Activated CD8-positive, alpha-beta memory T cell treated with anti-CD3 and anti-CD28 coated beads for 48 hours (primary cell): ENCODE measurements at regions not wholly inside any gene's neighbourhood (a gene's known extent, or its start where the extent isn't known, plus 50 kb on each side); places are given as distances from the start of the nearest gene placed in this dataset.
"Not testable (repeated sequence)": the region's sequence is repeated elsewhere in the genome, so short reads cannot be mapped to it uniquely, and the experiment has no call there.

ENCODE experiments used
- DNase-seq, 3 experiments: peaks; one replicate each; pipeline ENCODE4 v3.0.0-alpha.2; 2020; ENCODE audit warnings: low read depth in 2 of 3, low spot score in 2 of 3

- no peak for DNase-seq
These were observed 310.9 kb upstream of the NRG3 start for GRCh38 chr10:81564143-81564542.

GRCh38 chr10:81569488-81569887, 305.5 kb upstream of the NRG3 start:
- DNase-seq, result no peak

DNA sequence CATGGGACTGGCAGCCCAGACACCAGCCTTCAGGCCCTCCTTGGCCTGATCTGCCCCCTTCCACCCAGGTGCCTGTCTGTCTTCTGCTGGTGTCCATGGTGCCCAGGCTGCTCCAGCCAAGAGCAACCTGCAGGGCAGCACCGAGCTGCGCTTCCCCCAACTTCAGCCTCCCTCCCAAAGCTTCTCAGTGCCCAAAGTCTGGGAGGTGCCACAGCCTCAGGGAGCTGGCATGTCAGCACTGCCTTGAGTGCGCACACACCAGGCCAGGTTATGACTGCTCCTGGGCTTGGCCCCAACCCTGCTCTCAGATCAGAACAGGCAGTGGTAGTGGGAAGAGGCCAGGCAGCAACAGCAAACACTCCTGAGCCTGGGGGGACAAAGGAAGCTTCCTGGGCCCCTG, 304.6 kb upstream of the NRG3 start:
- no peak for DNase-seq

DNA sequence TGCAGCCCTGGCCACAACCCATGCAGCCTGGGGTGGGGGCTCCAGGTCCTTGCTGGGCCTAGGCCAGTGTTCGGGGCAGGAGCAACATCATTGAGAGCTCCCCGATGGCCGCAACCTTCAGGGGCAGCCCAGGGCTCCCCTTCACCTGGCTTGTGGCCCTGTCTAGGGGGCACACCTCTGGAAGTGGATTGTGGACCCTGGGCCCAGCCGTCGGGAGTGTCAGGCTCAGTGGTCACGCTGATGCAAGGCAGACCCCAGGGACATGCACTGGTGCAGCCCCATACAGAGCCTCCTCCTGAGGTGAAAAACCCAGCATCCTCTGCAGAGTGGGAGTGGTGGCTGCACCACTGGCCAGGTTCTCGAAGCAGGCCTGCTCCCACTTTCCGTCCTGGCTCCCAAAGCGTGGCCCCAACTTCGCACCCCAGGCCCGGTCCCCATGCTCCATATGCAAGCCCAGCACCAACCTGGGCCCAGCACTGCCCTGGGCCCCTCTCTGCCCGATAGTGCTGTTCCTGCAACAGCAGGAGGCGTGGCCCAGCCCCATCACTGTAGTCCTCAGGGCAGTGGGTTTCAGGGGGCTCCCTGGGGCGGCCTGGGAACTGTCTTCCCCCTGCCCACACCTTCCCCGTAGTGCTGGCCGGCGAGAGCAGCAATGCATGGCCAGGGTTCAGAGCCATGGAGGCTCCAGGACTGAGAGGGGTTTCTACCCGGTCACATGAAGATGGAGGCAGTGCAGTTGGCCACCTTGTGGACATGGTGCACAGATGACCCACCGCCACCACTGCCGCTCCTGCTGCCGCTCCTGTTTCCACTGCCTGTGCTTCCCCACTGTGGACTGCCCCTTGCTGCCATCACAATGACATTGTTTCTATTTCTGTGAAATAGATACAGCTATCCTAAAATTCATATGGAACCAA, 303.9 kb upstream of the NRG3 start:
- DNase-seq, result no peak

DNA sequence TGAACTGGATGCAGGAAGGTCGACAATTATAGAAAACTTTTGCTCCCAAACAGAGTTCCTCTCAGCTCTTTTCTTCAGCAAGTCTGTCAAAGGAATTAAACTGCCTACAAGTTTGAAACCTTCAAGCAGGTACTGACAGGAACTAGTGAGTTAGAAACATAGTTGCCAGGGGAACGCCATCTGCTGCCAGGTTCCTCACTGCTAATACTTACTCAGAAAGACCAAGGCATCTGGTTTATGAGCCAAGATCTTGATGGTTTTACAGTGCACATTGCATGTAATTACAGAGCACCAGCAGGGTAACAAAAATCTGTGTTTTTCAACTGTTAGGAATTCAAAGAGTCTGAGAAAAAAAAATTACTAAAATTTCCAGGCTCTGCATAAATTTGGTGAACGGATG, 300.0 kb upstream of the NRG3 start:
- no peak for DNase-seq

DNA sequence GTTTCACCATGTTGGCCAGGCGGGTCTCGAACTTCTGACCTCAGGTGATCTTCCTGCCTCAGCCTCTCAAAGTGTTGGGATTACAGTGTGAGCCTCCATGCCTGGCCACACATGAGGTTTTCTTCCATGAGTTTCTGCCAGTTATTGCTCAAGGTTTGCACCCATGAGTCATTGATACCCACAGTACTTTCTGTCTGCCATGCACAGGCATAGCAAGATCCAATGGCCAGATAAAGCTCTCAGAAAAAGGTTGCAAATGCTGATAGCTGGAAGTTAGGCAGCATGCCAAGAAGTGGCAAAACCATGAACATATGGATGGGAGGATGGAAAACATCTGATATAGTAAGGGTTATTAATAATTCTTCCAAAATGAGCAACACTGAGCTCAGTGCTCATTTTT, 298.7 kb upstream of the NRG3 start:
- no peak for DNase-seq

- no peak for DNase-seq
These were observed 280.0 kb upstream of the NRG3 start for GRCh38 chr10:81594991-81595390.

DNA sequence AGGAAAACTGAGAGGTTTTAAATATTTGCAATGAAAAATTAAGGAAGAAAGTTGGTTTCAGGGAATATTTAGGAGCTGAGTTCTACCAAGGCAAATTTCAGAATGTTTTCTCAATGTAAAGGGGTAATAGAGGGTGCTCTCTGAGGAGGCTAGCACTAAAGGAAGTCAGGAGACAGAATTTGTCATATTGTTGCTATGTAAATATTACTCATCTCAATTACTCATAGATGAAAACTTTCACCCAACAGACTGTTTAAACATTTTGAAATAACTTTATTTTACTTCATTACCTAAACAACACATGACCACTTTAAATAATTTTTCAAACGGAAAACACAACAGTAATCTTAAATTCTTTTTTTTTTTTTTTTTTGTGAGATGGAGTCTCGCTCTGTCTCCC, 274.8 kb upstream of the NRG3 start:
- DNase-seq, result no peak

DNA sequence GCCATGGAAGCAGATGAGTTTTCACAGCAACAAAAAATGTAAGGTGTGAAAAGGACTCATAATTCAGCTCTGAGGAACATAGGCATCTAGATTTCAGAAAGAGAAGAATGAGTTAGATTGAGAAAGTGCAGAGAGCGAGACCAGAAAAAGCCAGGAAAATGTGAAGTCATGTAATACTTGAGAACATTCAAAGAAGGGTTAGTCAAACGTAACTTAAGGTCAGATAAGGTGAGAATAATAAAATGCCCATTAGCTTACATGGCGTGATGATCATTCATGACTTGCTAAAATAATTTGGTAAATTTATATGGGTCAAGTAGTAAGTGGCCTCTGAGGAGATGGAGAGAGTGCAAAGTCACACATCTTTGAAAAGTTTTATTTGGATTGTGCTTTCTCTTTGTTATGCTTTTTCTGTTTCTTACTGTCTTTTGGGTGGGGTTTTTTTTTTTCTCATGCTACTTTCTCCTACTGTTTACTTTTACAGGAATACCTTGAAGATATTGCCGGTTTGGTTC, 271.8 kb upstream of the NRG3 start:
- no peak for DNase-seq

DNA sequence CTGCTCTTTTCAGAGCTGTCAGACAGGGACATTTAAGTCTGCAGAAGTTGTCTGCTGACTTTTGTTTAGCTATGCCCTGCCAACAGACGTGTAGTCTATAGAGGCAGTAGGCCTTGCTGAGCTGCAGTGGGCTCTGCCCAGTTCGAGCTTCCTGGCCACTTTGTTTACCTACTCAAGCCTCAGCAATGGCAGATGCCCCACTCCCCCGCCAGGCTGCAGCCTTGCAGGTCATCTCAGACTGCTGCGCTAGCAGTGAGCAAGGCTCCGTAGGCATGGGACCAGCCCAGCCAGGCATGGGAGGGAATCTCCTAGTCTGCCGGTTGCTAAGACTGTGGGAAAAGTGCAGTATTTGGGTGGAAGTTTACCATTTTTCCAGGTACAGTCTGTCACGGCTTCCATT, 230.5 kb upstream of the NRG3 start:
- DNase-seq, result not testable (repeated sequence)

GRCh38 chr10:81655986-81656385, 219.0 kb upstream of the NRG3 start:
- DNase-seq, result no peak

GRCh38 chr10:81662837-81663236, 212.2 kb upstream of the NRG3 start:
- no peak for DNase-seq

DNA sequence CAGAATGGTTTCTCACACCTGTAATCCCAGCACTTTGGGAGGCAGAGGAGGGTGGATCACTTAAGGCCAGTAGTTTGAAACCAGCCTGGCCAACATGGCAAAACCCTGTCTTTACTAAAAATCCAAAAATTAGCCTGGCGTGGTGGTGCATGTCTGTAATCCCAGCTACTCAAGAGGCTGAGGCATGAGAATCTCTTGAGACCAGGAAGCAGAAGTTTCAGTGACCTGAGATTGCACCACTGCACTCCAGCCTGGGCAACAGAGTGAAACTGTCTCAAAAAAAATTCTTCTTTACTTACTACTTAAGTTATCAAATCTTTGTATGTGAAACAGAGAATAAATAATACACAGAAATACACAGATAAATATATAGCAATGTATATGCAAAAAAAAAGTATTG, 210.2 kb upstream of the NRG3 start:
- DNase-seq, result not testable (repeated sequence)

DNA sequence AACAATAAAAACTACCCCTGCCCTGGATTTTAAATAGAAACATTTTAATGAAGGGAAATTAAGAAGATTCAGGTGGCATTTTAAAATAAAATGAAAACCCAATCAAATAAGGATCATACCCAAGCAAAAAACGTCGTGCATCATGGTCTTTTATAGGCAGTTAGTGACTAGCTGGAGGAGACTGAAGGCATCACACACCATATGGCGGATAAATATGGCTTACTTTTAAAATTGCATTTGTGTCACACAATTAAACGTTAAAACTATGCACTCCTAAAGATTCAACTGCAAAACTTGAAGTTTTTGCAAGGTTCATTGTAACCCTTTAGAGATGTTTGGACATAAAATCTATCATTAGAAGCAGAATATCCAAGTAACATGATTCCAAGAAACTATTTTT, 200.1 kb upstream of the NRG3 start:
- no peak for DNase-seq

DNA sequence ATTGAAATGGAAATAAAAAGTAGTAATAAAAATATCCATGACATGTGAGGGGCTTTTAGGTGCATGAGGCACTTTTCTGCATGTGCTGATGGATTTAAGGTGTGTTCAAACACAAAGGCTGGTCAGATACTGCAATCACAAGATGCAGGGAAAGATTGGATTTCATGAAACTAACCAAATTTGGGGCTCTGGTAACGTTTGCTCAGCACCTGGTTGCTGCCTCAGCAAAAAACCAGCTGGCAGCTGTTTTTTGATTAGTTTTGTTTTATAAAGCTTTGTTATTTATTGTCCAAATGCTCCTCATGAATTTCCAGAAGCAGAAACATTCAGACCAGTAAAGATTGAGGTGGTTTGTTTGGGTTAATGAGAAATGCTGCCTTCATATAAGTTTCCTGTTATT, 195.7 kb upstream of the NRG3 start:
- no peak for DNase-seq

- no peak for DNase-seq
These were observed 194.6 kb upstream of the NRG3 start for GRCh38 chr10:81680359-81680758.

- no peak for DNase-seq
These were observed 186.5 kb upstream of the NRG3 start for GRCh38 chr10:81688459-81688858.

DNA sequence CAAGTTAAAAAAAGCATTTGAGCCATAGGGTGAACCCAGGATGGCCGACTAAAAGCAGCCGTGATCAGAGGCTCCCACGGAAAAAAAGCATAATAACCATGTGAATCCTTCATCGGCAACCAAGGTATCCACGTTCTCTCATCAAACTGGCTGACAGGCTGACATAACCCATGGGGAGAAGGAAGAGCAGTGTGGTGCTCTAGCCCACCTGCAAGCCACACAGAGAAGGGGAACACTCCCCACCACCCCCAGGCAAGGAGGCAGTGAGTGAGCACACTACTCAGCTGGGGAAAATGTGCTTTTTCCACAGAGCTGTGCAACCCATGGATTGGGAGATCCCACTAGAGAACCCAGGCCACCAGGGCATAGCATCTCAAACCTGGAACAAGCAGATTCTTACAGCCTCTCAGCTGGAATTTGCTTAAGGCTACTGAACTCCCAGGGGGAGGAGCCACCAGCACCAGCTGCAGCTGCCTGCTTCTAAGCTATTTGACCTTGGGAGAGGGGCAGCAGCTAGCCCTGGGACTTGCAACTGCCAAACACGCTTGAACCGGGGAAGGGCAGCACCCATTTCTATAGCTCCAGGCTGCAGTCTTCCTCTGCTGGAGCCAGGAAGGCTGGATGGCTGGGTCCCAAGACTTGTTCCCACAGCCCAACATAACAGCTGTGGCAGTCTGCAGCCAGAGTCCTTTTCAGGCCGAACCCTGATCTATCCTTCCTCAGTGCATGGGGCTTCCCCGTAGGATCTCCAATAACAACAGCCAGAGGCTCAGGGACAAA, 178.2 kb upstream of the NRG3 start:
- no peak for DNase-seq

DNA sequence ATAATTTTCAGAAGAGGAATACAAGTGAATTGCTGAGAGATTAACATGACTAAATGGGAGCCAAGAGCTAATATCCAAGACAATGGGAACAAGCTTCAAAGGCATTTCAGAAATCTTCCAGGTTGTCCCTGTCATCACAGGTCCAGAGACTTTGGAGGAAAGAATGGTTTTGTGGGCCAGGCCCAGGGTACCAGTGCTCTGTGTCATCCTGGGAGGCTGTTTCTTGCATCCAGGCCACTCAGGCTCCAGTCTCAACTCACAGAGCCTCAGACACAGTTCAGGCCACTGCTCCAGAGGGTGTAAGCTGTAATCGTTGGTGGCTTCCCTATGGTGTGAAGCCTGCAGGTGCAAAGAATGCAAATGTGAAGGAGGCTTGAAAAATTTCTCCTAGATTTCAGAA, 170.4 kb upstream of the NRG3 start:
- DNase-seq, result no peak

- DNase-seq, result no peak
These were observed 166.6 kb upstream of the NRG3 start for GRCh38 chr10:81708416-81708815.

- no peak for DNase-seq
These were observed 166.1 kb upstream of the NRG3 start for GRCh38 chr10:81708929-81709328.

DNA sequence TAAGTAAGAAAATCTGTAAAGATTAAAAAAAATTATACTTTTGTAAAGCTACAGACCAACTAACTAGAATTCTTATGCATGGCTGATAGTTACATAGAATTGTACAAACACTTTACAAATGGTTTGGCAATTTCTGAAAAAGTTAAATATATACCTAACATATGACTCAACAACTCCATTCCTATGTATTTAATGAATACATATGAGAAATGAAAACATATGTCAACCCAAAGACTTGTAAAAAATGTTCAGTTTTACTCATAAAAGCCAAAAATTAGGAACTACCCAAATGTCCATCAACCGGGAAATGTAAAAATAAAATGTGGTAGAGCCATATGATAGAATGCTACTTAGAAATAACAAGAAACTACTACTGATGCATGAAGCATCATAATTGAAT, 152.6 kb upstream of the NRG3 start:
- no peak for DNase-seq
